BE2C (cell line): ENCODE measurements at regions not wholly inside any gene's neighbourhood (a gene's known extent, or its start where the extent isn't known, plus 50 kb on each side); places are given as distances from the start of the nearest gene placed in this dataset.

Source experiments
- DNase-seq: peaks from one replicate; pipeline ENCODE4 v3.0.0-alpha.2; 2020
- H3K27me3 ChIP-seq: fragments of 250-450 bp; sonication (Bioruptor Pico); 2 replicates; pipeline ENCODE4 v1.5.1; 2020; ENCODE audit warnings: mild to moderate bottlenecking
- H3K36me3 ChIP-seq: fragments of 250-450 bp; sonication (Bioruptor Pico); 2 replicates; pipeline ENCODE4 v1.5.1; 2020; ENCODE audit warnings: mild to moderate bottlenecking
- H3K4me1 ChIP-seq: fragments of 250-450 bp; sonication (Bioruptor Pico); 2 replicates; pipeline ENCODE4 v1.5.1; 2020
- H3K4me3 ChIP-seq: 2 replicates; pipeline ENCODE4 v1.5.1; 2011; ENCODE audit warnings: low read depth, low read length
- H3K9me3 ChIP-seq: fragments of 250-450 bp; sonication (Bioruptor Pico); 2 replicates; pipeline ENCODE4 v1.5.1; 2020
- TF ChIP-seq, protein P1 (sequence below): IDR thresholded peaks from 2 replicates; pipeline ENCODE4 v1.5.1; 2012; ENCODE audit warnings: mild to moderate bottlenecking, low read depth, low read length

DNA sequence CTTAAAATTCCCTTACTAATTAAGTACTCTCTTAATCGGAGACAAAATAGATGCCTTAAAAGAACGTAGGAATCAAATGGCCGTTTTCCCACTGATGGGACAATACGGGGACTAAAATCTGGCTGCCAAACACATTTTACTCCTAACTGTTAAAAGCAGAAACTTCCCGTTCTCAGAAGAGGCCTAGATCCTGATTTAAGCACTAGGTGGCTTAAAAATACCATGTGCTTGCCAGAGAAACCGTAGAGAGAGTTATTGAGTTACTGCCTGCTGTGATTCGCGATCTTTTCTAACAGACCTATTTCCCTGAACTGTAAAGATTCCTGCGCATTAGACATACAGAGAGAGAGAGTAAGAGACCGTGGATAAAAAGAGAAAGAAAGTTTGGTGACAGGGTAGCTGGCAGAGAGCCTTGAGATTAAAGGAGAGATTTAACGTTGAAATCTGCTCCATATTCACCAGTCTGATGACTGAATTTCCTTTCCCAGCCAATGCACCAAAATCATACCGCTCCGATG is 54.4 kb upstream of the STUM start:
- no peaks in the 10 kb centered on the region for H3K9me3 ChIP-seq
- no peaks in the 10 kb centered on the region for H3K36me3 ChIP-seq
- DNase-seq, result no peak
- TF ChIP-seq, protein P1, sequence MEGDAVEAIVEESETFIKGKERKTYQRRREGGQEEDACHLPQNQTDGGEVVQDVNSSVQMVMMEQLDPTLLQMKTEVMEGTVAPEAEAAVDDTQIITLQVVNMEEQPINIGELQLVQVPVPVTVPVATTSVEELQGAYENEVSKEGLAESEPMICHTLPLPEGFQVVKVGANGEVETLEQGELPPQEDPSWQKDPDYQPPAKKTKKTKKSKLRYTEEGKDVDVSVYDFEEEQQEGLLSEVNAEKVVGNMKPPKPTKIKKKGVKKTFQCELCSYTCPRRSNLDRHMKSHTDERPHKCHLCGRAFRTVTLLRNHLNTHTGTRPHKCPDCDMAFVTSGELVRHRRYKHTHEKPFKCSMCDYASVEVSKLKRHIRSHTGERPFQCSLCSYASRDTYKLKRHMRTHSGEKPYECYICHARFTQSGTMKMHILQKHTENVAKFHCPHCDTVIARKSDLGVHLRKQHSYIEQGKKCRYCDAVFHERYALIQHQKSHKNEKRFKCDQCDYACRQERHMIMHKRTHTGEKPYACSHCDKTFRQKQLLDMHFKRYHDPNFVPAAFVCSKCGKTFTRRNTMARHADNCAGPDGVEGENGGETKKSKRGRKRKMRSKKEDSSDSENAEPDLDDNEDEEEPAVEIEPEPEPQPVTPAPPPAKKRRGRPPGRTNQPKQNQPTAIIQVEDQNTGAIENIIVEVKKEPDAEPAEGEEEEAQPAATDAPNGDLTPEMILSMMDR, result no peak
- no peaks in the 10 kb centered on the region for H3K4me1 ChIP-seq
- no peaks in the 10 kb centered on the region for H3K27me3 ChIP-seq
- no peak overlapping the region for H3K4me3 ChIP-seq

DNA sequence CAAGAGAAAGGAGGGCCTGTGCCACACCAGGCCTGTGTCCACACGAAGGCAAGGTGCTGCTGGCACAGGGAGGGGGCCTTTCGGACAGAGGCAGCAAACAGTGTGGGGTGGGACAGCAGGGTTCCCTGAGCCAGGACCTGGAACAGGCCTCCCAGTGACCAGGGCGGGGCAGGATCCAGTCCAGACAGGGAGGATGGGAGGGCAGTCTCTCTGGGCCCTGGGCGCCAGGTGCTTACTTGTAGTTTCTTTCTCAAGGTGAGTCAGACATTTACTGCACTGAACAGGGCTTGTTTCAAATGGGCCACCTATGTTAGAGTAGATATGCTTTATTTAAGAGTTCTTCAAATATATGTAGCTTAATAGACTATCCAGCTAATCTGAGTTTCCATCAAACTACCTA is 52.8 kb upstream of the STUM start:
- Histone ChIP-seq H3K9me3 (no peaks in the 10 kb centered on the region), H3K36me3 (no peaks in the 10 kb centered on the region), H3K4me1 (no peaks in the 10 kb centered on the region), H3K4me3 (no peak overlapping the region), H3K27me3 (no peaks in the 10 kb centered on the region)
- TF ChIP-seq, protein P1, result no peak
- DNase-seq, result no peak

DNA sequence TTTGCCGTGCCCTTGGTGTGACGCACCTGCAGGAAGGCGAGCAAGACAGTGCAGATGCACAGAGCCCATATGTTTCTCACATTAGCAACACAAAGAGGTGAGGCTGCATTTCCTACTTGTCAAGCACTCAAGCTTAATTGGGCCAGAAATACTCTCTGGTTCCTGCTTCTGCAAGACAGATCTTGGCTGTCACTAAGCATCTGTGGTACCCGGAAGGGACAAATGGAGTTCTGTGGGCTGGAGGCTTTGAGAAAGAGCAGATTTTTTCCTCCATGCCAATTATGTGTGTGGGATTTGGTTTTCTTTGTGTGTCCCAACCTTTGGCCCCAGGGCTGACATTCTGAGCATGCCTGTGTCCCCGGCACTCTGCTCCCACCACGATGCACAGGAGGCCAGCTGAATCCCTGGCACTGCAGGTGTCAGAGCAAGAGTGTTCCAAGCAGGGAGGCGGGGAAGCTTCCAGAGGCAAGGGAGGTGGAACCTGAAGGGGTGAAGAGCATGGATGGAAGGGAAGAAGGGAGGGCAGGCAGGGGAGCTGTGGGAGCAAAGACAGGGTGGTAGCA is 52.0 kb upstream of the STUM start:
- Histone ChIP-seq H3K4me1 (no peaks in the 10 kb centered on the region), H3K9me3 (no peaks in the 10 kb centered on the region), H3K27me3 (peaks cover 3% of the 10 kb centered on the region; the same call in 1 of the 2 replicates), H3K4me3 (no peak overlapping the region), H3K36me3 (no peaks in the 10 kb centered on the region)
- TF ChIP-seq, protein P1, result no peak
- DNase-seq, result no peak

DNA sequence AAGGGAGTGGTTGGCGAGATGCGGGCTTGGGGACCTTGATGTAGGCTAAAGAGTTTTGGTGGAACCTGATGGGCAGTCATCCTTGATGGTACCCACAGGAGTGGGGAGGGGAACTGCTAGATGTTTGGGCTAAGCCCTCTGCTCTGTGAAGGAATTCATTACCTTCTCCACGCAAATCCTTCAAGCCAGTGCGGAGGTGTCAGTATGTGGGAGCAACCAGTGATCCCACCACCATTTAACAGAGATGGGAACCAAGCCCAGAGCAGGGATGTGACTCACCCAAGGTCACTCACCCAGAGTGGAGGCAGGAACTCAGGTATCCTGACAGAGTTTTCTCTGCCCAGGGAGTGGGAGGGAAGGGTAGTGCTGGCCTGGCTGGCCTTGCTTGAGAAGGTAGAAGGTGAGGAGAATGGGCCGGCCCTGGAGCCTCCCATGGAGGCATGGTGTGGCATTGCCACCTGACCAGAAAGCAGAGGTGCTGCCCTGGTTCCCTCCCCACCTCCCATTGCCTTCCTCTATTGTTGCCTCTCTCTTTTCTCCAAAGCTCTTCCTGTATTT is 51.2 kb upstream of the STUM start:
- DNase-seq, result no peak
- TF ChIP-seq, protein P1, result no peak
- no peak overlapping the region for H3K4me3 ChIP-seq

GRCh38 chr1:226497991-226498639 is 50.4 kb upstream of the STUM start:
- H3K9me3 ChIP-seq, result no peaks in the 10 kb centered on the region
- TF ChIP-seq, protein P1, result no peak
- H3K4me1 ChIP-seq, result no peaks in the 10 kb centered on the region
- DNase-seq, result no peak
- H3K27me3 ChIP-seq, result peaks cover 5% of the 10 kb centered on the region; the same call in 1 of the 2 replicates
- H3K36me3 ChIP-seq, result no peaks in the 10 kb centered on the region
- H3K4me3 ChIP-seq, result no peak overlapping the region

More for the DNA sequence above, 51.2 kb upstream of the STUM start:
- Histone ChIP-seq H3K27me3 (peaks cover 5% of the 10 kb centered on the region; the same call in 1 of the 2 replicates), H3K4me1 (no peaks in the 10 kb centered on the region), H3K9me3 (no peaks in the 10 kb centered on the region), H3K36me3 (no peaks in the 10 kb centered on the region)

DNA sequence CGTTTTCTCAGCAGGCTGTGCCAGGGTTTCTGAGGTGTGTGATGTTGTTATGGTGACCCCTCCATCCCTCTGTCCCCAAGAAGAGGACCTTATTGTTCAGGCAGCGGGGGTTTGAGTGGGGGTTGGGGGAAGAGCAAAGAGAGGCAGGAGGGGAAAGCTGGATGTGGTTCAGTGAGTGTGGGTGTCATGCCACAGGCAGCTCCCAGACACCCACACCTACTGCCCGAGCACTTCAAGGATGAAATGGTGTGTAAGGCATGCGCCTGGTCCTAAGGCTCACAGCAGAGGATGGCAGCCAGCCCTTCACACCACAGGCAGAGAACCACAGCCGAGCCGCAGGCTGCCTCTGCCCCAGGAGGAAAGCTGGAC is 49.9 kb upstream of the STUM start:
- Histone ChIP-seq H3K4me3 (no peak overlapping the region), H3K36me3 (no peaks in the 10 kb centered on the region), H3K27me3 (peaks cover 6% of the 10 kb centered on the region), H3K4me1 (no peaks in the 10 kb centered on the region), H3K9me3 (no peaks in the 10 kb centered on the region)
- no peak for DNase-seq
- TF ChIP-seq, protein P1, result no peak
